NCI-H446 (cell line): ENCODE measurements at regions not wholly inside any gene's neighbourhood (a gene's known extent, or its start where the extent isn't known, plus 50 kb on each side); places are given as distances from the start of the nearest gene placed in this dataset.

Experiments used
- DNase-seq, 2 experiments: peaks; one replicate each; lab custom pipeline; 2025; lab: John Stamatoyannopoulos, UW

DNA sequence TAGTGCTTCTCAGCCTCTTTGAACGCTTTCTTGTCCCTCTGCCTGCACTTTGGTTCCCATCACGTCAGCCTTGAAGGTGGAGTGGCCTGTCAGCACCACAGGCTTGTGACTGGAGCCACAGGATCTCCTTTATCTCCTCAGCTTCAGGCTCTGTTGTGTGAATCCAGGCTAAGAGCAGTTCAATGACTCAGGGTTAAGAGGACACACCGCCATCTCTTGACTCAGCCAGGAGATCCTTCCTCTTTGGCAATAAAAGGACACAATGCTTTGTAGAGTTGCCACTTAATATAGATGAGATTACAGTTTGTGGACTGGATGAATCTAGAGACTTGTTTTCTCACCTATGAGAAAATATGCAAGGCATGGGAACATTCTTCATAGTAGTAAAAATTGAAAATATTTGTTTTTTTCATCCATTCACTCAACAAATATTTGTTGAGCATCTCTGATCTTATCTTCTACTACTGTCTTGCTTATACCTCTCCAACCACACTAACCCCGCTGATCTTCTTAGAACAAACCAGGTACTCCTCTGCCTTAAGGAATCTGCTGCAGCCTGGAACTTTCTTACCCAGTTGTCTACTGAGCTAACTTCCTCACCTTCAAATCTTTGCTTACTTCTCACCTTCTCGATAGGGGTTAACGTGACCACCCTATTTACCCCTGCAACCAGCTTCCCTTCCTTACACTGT is 62.3 kb downstream of the UCHL1 start:
- DNase-seq: no peak

DNA sequence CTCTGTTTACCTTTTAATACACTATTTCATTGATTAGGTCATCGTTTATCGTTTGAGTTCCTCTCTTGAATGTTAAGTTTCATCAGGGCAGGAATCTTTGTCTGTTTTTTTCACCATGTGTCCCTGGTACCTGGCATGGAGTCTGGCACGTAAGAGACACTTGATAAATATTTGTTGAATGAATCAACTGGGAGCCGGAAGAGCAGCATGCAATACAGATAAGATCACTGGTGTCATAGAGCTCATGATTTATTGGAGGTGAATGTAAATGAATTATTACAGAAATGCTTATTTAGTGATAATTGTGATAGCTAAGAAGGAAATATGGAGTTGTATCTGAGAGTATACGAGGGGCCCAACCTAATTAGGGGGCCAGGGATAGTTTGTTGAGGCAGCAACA is 62.8 kb downstream of the UCHL1 start:
- no peak for DNase-seq

DNA sequence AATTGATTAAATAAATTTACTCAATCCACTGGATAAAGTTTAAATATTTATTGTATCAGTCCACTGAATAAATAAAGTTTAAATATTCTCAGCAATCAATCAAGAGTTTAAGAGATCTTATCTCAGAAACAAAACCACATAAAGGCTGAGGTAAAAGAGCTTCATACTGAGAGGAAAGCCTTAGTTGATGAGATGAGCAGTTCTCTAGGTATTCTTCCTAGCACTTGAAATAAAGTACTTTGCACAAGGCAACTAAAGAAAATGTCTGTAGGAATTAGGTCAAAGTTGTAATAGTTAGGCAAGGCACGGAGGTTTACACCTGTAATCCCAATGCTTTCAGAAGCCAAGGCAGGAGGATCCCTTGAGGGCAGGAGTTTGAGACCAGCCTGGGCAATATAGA is 63.5 kb downstream of the UCHL1 start:
- DNase-seq: no peak

DNA sequence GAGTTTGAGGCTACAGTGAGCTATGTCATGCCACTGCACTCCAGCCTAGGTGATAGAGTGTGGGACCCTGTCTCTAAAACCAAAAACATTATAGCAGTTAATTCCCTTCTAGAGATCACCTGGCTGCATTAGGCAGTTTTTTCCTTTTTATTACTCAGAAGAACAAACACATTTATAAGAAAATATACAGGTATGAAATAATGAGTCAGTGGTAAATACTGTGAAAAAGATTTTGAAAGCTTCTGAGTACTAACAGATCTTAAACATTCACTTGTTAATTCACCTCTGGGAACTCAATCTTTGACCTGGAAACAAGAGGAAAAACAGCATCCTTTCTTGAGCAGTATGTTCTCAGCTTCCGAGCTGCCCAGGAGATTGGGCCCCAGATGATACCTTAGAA is 64.1 kb downstream of the UCHL1 start:
- DNase-seq: no peak

DNA sequence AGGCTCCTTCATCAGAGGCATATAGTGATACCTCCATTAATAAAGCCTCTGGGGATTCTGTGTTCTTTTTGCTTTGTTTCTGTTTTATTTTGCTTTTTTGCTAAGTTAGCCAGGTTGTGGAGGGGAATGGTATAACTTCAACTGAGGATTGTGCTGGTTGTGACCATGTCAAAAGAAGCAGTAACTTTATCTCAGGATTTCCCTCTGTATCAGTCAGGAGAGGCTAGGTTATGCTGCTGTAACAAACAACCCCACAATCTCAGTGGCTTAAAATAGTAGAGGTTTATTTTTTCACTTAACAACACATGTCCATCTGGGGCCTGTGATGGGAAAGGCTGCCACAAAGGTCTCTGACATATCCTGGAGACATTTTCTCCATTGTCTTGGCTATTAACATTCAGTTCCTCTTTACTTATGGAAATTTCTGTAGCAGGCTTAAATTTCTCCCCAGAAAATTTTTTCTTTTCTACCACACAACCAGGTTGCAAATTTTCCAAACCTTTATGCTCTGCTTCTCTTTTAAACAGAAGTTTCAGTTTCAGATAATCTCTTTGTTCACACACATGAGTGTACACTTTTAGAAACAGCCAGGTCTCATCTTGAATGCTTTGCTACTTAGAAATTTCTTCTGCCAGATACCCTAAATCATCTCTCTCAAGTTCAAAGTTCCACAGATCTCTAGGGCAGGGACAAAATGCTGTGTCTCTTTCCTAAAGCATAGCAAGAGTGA is 64.7 kb downstream of the UCHL1 start:
- no peak for DNase-seq

DNA sequence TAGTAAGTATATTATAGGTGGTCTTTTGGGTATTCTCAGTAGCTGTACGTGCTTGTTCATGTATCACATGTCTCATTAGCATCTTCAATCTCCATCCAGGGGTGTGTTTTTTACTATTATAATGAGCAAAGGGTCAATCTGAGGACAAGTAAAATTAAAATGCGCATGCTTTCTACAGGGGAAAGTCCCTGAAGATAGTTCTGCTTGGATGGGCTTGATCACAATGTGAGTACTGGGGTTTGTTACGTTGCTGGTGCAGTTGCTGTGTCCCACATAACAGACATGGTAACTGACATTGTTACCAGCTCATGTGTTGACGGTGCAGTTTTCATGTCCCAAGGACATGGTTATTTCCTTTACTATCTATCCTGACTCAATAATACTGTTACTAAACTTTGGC is 65.9 kb downstream of the UCHL1 start:
- no peak for DNase-seq

DNA sequence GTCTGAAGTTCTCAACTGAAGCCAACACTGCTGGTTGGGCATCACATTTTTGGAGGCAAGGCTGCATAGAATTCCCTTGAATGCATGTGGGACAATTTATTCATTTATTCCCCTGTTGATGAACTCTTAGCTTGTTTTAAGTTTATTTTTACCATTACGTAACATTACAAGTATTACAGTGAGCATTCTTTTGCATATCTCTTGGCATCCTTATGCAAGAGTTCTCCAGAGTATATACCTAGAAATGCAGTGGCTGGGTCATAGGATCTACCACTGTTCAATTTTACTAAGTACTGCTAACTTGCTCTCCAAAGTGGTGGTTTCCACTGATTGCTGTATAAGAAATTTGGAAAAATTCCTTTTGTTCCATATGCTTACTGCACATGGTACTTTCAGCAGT is 66.5 kb downstream of the UCHL1 start:
- no peak for DNase-seq

DNA sequence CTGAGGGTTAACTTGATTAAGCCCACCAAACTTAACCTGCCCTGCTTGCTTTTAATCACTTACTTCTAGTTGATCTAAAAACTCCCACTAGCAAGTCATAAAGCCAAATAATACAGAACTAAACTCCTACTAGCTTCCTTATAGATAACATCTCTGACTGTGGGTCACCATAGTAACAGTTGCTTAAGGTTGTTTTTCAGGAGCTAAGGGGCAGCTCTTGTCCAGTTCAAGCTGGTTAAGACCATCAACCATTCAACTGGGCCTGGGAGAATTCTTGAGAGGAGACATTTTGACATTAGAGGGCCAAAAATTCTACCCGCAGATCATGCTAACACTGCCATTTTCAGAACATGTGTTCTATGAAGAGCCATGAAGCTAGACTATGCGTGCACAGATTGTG is 67.0 kb downstream of the UCHL1 start:
- DNase-seq: no peak

DNA sequence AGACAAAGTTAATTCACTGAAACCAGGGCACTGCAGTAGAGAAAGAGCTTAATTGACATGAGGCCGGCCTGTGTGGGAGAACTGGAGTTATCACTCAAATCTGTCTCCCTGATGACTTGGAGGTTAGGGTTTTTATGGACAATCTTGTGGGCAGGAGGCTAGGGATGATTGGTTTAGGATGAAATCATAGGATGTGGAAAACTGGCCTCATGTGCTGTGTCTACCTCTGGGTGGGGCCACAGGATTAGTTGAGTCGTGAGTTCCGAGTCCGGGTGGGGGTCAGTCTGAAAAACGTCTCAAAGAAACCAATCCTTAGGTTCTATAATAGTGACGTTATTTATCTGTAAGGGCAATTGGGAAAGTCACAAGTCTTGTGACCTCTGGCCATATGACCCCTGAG is 68.1 kb downstream of the UCHL1 start:
- no peak for DNase-seq

DNA sequence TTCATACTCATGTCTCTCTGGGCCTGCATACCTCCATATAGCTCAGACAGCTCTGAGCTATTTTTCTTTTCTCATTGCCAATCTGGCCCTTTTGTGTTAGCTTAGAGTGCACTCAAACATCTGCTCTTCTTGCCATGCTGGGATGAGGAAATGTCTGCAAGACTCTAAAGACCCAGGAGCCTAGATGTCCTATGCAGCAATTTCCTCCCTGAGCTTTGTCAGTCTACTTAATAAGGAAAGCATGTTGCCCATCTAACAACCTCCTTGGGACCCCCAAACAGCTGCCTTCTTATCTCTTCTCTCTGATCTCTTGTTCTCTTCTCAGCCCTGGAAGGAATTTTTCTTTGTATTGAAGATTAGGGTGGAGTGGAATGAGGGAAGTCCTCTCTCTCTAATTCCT is 69.2 kb downstream of the UCHL1 start:
- DNase-seq: peak in 1 of 2 experiments; percentile 16

DNA sequence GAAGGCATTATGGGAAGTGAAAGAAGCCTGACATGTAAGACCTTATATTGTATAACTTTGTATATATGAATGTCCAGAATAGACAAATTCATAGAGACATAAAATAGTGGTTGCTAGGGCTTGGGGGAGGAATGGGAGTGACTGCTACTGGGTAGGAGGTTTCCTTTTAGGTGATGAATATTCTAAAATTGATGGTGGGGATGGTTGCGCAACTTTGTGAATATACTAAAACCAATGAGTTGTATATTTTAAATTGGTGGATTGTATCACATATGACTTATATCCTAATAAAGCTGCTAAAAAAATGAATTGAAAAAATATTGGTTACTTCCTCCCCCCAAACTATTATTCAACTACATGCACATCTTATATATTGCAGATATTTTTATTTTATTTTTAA is 70.0 kb downstream of the UCHL1 start:
- no peak for DNase-seq

DNA sequence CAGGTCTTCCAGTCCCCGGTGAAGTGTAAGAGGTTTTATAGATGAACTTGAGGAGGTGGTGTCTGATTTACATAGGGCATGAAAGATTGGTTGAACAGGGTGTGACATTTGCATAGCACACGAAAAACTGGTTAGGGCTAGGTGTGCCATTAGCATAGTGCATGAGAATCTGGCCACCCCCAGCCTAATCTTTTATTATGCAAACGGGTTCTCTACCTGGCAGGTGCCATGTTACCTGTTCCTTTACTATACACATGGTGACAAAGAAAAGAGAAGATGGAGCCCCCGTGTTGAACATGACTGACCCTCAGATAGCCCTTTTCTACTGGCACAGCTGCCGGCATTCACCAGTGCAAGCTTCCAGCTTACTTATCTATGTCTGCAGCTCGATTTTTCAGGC is 71.0 kb downstream of the UCHL1 start:
- DNase-seq: no peak

DNA sequence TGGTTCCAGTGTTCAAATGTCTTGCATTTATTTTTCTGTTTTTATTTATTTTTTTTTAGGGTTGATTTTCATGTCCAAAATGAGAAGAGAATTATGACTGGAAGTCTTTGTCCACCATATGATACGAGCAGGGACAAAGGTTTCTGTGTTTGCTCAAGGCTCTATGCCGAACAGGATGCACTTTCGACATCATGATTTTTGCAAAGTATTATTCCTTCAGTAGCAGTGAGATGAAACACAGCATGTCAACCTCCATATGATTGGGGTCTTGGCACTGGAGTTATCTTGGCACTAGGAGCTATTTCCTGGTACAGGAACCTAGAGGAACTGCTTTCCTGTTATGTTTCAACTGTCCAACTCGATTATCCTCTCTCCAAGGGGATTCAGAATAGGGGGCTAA is 72.6 kb downstream of the UCHL1 start:
- no peak for DNase-seq

DNA sequence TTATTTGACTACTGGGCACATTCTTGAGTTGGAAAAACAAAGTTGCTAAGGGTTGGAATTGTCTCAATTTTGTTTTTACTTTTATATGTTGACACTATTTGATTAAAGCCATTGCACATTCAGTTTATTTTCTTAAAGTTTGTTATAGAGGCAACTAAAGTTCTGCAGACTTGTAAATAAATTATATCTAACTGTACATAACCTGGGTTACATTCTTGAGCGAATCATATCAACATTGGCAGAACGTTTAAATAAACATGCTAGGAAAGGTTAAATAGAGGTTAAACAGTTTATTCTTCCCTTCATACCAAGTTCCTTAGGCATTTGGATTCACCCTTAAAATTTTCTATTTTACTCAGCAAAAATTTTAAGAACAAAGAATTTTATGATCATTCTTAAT is 74.5 kb downstream of the UCHL1 start:
- DNase-seq: no peak

DNA sequence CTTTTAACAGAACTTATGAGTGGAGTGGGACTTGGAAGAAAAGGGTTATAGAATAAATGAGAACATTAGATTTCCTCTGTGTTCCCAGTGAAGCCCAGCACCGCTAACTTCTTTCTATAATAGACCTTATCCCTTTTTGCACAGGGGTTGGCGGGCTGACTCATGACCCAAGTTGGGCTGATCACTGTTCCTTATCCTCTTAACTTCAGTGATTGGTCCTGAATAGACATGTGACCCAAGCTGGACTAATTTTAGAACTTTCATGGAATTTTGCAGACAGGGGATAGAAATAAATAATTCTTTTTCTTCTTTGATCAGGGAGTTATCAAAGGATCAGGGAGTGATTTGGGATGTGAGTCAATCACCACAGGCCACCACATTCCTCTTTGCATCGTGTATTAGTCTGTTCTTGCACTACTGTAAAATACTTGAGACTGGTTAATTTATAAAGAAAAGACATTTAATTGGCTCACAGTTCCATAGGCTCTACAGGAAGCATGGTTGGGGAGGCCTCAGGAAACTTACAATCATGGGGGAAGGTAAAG is 75.9 kb downstream of the UCHL1 start:
- no peak for DNase-seq

DNA sequence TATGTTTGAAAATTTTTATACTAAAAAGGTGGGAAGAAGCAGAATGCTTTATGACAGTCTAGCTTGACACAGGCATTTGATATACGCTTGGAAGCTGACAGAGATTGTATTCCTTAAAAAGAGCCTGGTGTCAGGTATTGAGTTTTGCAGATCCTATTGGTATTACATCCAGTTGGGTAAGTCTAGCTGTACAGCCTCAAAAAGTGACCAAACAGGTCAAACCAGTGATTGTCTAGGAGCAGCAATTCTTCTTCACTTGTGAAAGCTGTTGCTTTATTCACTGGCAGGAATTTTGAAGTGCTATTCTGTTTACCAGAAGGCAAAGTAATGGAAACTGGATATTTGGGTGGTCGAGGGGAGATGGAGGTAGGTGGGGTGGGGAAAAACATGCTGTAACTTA is 77.5 kb downstream of the UCHL1 start:
- no peak for DNase-seq

DNA sequence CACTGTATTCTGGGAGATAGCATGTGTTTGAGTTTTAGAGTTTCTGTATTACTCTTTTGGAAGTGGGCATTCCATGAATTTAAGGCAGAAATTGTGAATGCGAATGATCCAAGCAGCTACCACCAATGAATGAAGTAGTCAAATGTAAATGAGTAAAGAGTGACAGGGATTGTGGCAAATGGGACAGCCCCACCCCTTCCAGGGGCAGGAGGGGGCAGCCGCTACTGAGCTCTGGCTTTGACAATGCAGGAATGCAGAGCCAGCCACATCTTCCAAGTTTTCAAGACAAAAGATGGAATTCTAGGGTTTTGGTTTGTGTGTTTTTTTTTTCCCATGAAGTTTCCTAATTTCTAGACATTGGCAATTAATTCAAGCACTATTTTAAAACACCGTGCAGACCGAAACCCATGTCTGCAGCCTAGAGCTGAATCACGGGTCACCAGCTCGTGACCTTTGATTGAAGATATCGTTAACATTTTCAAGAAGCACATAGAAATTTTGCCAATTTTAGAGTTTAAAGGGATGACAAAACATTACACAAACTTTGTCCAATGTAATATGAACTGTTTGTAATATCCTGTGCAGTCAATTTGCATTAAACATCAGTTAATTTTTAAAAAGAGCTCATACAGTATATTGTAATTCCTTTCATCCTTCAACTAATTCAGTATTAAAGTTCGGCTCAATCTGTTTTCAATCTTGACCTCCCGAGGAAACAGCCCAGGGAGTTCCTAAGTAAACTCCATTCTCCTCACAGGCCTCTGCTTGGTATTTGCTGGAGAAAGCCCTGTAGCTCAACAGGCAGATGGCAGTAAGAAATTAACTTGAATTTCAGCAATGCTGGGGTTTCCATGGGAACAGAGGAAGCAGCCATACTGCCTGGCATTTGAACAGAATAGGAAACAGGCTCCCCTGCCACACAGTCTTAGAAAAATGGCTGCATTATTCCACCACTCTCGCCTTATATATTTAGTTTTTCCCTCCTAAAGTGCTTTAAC is 83.4 kb downstream of the UCHL1 start:
- DNase-seq: peak; percentile 48 to 85

DNA sequence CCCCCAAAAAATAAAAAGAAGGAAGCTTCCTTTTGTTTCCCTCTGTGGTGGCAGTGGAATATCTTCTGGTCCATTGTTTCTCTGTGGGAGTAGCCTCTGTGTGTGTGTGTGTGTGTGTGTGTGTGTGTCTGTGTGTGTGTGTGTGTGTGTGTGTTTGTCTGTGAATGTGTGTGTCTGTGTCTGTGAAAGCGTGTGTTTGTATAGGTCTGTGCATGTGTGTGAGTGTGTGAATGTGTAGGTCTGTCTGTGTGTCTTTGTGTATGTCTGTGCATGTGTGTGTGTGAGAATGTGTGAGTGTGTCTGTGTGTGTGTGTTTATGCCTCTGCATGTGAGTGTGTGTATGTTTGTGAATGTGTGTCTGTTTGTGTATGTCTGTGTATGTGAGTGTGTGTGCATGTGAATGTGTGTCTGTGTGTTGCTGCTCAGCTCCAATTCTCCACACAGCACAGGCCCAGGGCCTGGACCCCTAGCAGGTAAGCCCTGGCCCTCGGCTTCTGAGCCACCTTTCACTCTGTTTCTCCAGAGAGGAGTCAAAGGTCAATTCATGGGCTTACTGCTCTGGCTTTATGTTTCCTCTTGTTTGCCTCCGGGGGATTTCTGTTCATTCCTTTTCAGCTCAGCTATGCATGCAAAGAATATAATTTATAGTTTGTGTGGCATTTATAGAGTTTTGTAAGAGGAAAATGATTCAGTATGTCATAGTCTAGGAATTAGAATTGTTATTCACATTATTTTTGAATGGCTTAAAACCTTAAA is 89.8 kb downstream of the UCHL1 start:
- no peak for DNase-seq

DNA sequence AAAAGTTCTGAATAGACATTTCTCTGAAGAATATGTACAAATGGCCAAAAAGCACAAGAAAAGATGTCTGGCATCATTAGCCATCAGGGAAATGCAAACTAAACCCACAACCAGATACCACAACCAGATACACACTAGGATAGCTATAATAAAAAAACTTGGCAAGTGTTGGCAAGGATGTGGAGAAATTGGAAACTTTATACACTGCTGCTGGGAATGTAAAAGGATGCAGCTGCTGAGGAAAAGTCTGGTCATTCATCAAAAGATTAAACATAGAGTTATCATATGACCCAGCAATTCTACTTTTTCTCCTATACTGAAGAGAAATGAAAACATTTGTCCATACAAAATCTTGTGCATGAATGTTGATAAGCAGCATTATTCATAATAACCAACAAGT is 92.3 kb downstream of the UCHL1 start:
- DNase-seq: no peak

DNA sequence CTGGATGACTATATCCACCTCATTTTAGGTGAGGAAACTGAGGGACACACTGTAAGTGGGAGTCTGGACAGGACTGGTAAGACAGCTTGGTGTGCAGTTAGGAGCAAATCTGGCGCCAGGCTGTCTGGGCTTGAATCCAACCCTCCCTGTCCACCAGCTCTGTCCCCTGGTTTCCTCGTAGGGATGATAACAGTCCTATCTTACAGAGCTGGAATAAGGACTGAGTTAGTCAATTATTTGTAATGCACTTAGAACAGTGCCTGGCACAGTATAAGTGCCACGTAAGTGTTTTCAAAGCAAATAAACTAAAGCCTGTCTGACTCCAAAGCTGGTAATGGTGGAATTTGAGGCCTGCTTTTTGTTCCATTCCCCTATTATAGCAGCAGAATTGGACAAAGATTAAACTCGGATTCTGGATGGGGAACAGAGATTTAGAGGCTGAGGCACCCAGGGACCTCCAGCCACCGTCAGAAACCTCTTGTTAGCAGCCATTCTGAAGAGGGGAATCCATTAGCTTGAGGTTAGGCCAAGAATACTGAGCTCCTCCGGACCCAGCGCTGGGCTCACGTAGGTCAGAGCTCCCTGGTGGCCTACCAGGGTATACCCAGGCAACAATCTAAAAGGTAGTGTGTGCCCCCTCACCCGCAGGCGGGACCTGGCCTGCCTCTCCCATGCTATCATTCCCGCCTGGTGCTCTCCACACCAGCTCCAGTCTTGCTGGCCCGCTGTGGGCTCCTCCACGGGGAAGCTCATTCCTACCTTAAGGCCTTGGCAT is 102.1 kb downstream of the UCHL1 start:
- peak in 1 of 2 experiments; percentile 40 for DNase-seq

DNA sequence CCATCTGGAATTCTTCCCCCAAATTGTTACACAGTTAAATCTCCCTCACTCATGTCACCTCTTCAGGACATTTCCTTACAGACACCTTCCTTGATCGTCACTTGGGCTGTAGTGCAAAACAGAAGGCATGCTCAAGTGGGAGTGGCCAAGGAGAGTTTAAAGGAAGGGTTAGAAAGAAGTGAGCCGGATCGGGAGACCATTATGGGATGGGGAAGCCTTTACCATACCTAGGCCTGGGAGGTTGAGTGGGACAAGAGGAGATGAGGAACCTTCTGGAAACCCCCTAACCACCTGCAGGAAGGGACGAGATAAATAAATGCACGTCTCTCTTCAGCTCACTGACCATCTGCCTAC is 102.7 kb downstream of the UCHL1 start:
- no peak for DNase-seq
